Effector memory CD8-positive, alpha-beta T cell (primary cell): ENCODE measurements at regions not wholly inside any gene's neighbourhood (a gene's known extent, or its start where the extent isn't known, plus 50 kb on each side); places are given as distances from the start of the nearest gene placed in this dataset.

Experiments used
- ATAC-seq: fragments of 150-1000 bp; cut with Tn5 transposase; replicated peaks from 2 replicates; pipeline ENCODE4 v1.10.0; 2021; ENCODE audit warnings: mild to moderate bottlenecking, moderate library complexity
- DNase-seq, 3 experiments: peaks; one replicate each; pipeline ENCODE4 v3.0.0; 2021
- H3K27ac Mint-ChIP-seq, 2 donors: one replicate each; pipeline ENCODE4 v1.8.0; 2022; ENCODE audit warnings: mild to moderate bottlenecking in 2 of 2, mixed read lengths in 2 of 2, moderate library complexity in 2 of 2
- H3K27me3 Mint-ChIP-seq, 2 donors: one replicate each; pipeline ENCODE4 v1.8.0; 2022; ENCODE audit warnings: mixed read lengths in 2 of 2
- H3K36me3 Mint-ChIP-seq: one replicate; pipeline ENCODE4 v1.8.0; 2022; ENCODE audit warnings: mild to moderate bottlenecking, moderate library complexity, mixed read lengths; ENCODE audit not compliant: insufficient read depth
- H3K4me1 Mint-ChIP-seq, 2 donors: one replicate each; pipeline ENCODE4 v1.8.0; 2022; ENCODE audit warnings: low read depth in 2 of 2, mixed read lengths in 2 of 2
- H3K4me3 Mint-ChIP-seq, 2 donors: one replicate each; pipeline ENCODE4 v1.8.0; 2022; ENCODE audit warnings: mild to moderate bottlenecking in 2 of 2, mixed read lengths in 2 of 2, moderate library complexity in 2 of 2
- H3K9me3 Mint-ChIP-seq, 2 donors: one replicate each; pipeline ENCODE4 v1.8.0; 2022; ENCODE audit warnings: mixed read lengths in 2 of 2

GRCh38 chr2:66329081-66329605 lies 105.8 kb upstream of the MEIS1 start:
- H3K9me3 Mint-ChIP-seq, result peaks cover 3 to 9% of the 10 kb centered on the region in 2 donors
- no peaks in the 10 kb centered on the region for H3K36me3 Mint-ChIP-seq
- H3K27ac Mint-ChIP-seq, result no peak overlapping the region
- no peaks in the 10 kb centered on the region for H3K4me1 Mint-ChIP-seq
- H3K27me3 Mint-ChIP-seq, result no peaks in the 10 kb centered on the region
- ATAC-seq (no peak), DNase-seq (no peak)
- H3K4me3 Mint-ChIP-seq, result no peak overlapping the region

GRCh38 chr2:66327066-66327740 lies 107.7 kb upstream of the MEIS1 start:
- no peaks in the 10 kb centered on the region for H3K36me3 Mint-ChIP-seq
- no peaks in the 10 kb centered on the region for H3K4me1 Mint-ChIP-seq
- H3K27ac Mint-ChIP-seq, result no peak overlapping the region
- DNase-seq (no peak), ATAC-seq (no peak)
- no peaks in the 10 kb centered on the region for H3K27me3 Mint-ChIP-seq
- H3K4me3 Mint-ChIP-seq, result no peak overlapping the region
- H3K9me3 Mint-ChIP-seq, result peaks cover 5 to 15% of the 10 kb centered on the region in 2 donors

- Mint-ChIP-seq H3K4me1 (no peaks in the 10 kb centered on the region), H3K4me3 (no peak overlapping the region), H3K9me3 (peaks cover 5 to 16% of the 10 kb centered on the region in 2 donors), H3K36me3 (no peaks in the 10 kb centered on the region), H3K27me3 (no peaks in the 10 kb centered on the region), H3K27ac (no peak overlapping the region)
- ATAC-seq, result no peak
- DNase-seq, result no peak
Measured at GRCh38 chr2:66324909-66325528, 109.9 kb upstream of the MEIS1 start.

GRCh38 chr2:66324356-66324755 lies 110.6 kb upstream of the MEIS1 start:
- Mint-ChIP-seq H3K4me1 (no peaks in the 10 kb centered on the region), H3K4me3 (no peak overlapping the region), H3K27me3 (no peaks in the 10 kb centered on the region), H3K27ac (no peak overlapping the region), H3K9me3 (peaks cover 5 to 15% of the 10 kb centered on the region in 2 donors), H3K36me3 (no peaks in the 10 kb centered on the region)
- ATAC-seq (no peak), DNase-seq (no peak)

GRCh38 chr2:66323406-66323805 lies 111.5 kb upstream of the MEIS1 start:
- ATAC-seq (no peak), DNase-seq (no peak)
- Mint-ChIP-seq H3K9me3 (peaks cover 2 to 7% of the 10 kb centered on the region in 2 donors), H3K36me3 (no peaks in the 10 kb centered on the region), H3K27me3 (no peaks in the 10 kb centered on the region), H3K27ac (no peak overlapping the region), H3K4me1 (no peaks in the 10 kb centered on the region), H3K4me3 (no peak overlapping the region)

GRCh38 chr2:66322506-66323260 lies 112.2 kb upstream of the MEIS1 start:
- Mint-ChIP-seq H3K4me3 (no peak overlapping the region), H3K9me3 (peaks cover 2 to 10% of the 10 kb centered on the region in 2 donors), H3K27ac (no peak overlapping the region), H3K27me3 (no peaks in the 10 kb centered on the region), H3K4me1 (no peaks in the 10 kb centered on the region), H3K36me3 (no peaks in the 10 kb centered on the region)
- ATAC-seq, result no peak
- no peak for DNase-seq

GRCh38 chr2:66318009-66318561 lies 116.8 kb upstream of the MEIS1 start:
- ATAC-seq (no peak), DNase-seq (no peak)
- Mint-ChIP-seq H3K9me3 (peaks cover 2 to 14% of the 10 kb centered on the region in 2 donors), H3K4me3 (no peak overlapping the region), H3K27ac (no peak overlapping the region), H3K27me3 (no peaks in the 10 kb centered on the region), H3K36me3 (no peaks in the 10 kb centered on the region), H3K4me1 (no peaks in the 10 kb centered on the region)

GRCh38 chr2:66317268-66317890 lies 117.5 kb upstream of the MEIS1 start:
- H3K27me3 Mint-ChIP-seq, result no peaks in the 10 kb centered on the region
- no peak overlapping the region for H3K4me3 Mint-ChIP-seq
- ATAC-seq (no peak), DNase-seq (no peak)
- peaks cover 0 to 10% of the 10 kb centered on the region in 2 donors for H3K9me3 Mint-ChIP-seq
- no peak overlapping the region for H3K27ac Mint-ChIP-seq
- H3K36me3 Mint-ChIP-seq, result no peaks in the 10 kb centered on the region
- no peaks in the 10 kb centered on the region for H3K4me1 Mint-ChIP-seq

- no peak for DNase-seq
- Mint-ChIP-seq H3K9me3 (peaks cover 4 to 12% of the 10 kb centered on the region in 2 donors), H3K27ac (no peak overlapping the region), H3K36me3 (no peaks in the 10 kb centered on the region), H3K27me3 (no peaks in the 10 kb centered on the region), H3K4me1 (no peaks in the 10 kb centered on the region), H3K4me3 (no peak overlapping the region)
- ATAC-seq, result no peak
Measured at GRCh38 chr2:66306483-66306882, 128.4 kb upstream of the MEIS1 start.

- no peak overlapping the region for H3K4me3 Mint-ChIP-seq
- no peak for DNase-seq
- H3K9me3 Mint-ChIP-seq, result peaks cover 4 to 15% of the 10 kb centered on the region in 2 donors
- ATAC-seq, result no peak
- no peaks in the 10 kb centered on the region for H3K36me3 Mint-ChIP-seq
- H3K4me1 Mint-ChIP-seq, result no peaks in the 10 kb centered on the region
- no peaks in the 10 kb centered on the region for H3K27me3 Mint-ChIP-seq
- H3K27ac Mint-ChIP-seq, result no peak overlapping the region
Measured at GRCh38 chr2:66305718-66306117, 129.2 kb upstream of the MEIS1 start.

GRCh38 chr2:66303471-66303870 lies 131.5 kb upstream of the MEIS1 start:
- Mint-ChIP-seq H3K4me1 (no peaks in the 10 kb centered on the region), H3K4me3 (no peak overlapping the region), H3K27ac (no peak overlapping the region), H3K9me3 (peaks cover 9 to 37% of the 10 kb centered on the region in 2 donors), H3K36me3 (no peaks in the 10 kb centered on the region), H3K27me3 (no peaks in the 10 kb centered on the region)
- ATAC-seq (no peak), DNase-seq (no peak)

GRCh38 chr2:66301767-66302140 lies 133.2 kb upstream of the MEIS1 start:
- no peaks in the 10 kb centered on the region for H3K36me3 Mint-ChIP-seq
- H3K4me1 Mint-ChIP-seq, result no peaks in the 10 kb centered on the region
- H3K27ac Mint-ChIP-seq, result no peak overlapping the region
- DNase-seq (no peak), ATAC-seq (no peak)
- no peaks in the 10 kb centered on the region for H3K27me3 Mint-ChIP-seq
- H3K9me3 Mint-ChIP-seq, result peaks cover 10 to 37% of the 10 kb centered on the region in 2 donors
- no peak overlapping the region for H3K4me3 Mint-ChIP-seq

GRCh38 chr2:66301022-66301766 lies 133.7 kb upstream of the MEIS1 start:
- H3K27me3 Mint-ChIP-seq, result no peaks in the 10 kb centered on the region
- H3K9me3 Mint-ChIP-seq, result peaks cover 10 to 34% of the 10 kb centered on the region in 2 donors
- DNase-seq (no peak), ATAC-seq (no peak)
- no peak overlapping the region for H3K27ac Mint-ChIP-seq
- H3K36me3 Mint-ChIP-seq, result no peaks in the 10 kb centered on the region
- no peaks in the 10 kb centered on the region for H3K4me1 Mint-ChIP-seq
- H3K4me3 Mint-ChIP-seq, result no peak overlapping the region
